ENCODE measurements at regions not wholly inside any gene's neighbourhood (a gene's known extent, or its start where the extent isn't known, plus 50 kb on each side); places are given as distances from the start of the nearest gene placed in this dataset.

- DNase-seq, result no peak
- in situ Hi-C loops (cut with MboI; ENCODE audit: low pct_unique_long_range_greater_than_20kb, low sequenced_read_pairs), result no loop called here
Measured at GRCh38 chr16:5580296-5580695, 482.7 kb upstream of the EEF2KMT start.

GRCh38 chr16:5578980-5579379 is 481.4 kb upstream of the EEF2KMT start:
- in situ Hi-C loops (cut with MboI; ENCODE audit: low pct_unique_long_range_greater_than_20kb, low sequenced_read_pairs), result no loop called here
- DNase-seq, result no peak

GRCh38 chr16:5577463-5577862 is 479.9 kb upstream of the EEF2KMT start:
- in situ Hi-C loops (cut with MboI; ENCODE audit: low pct_unique_long_range_greater_than_20kb, low sequenced_read_pairs), result no loop called here
- no peak for DNase-seq

- in situ Hi-C loops (cut with MboI; ENCODE audit: low pct_unique_long_range_greater_than_20kb, low sequenced_read_pairs), result no loop called here
Measured at GRCh38 chr16:5575646-5576245, 478.2 kb upstream of the EEF2KMT start.

GRCh38 chr16:5575121-5575520 is 477.5 kb upstream of the EEF2KMT start:
- no peak for DNase-seq
- in situ Hi-C loops (cut with MboI; ENCODE audit: low pct_unique_long_range_greater_than_20kb, low sequenced_read_pairs), result no loop called here

More at GRCh38 chr16:5575646-5576245, 478.2 kb upstream of the EEF2KMT start:
- no peak for DNase-seq

- in situ Hi-C loops (cut with MboI; ENCODE audit: low pct_unique_long_range_greater_than_20kb, low sequenced_read_pairs), result no loop called here
- no peak for DNase-seq
Measured at GRCh38 chr16:5572056-5572455, 474.5 kb upstream of the EEF2KMT start.

- no peak for DNase-seq
- in situ Hi-C loops (cut with MboI; ENCODE audit: low pct_unique_long_range_greater_than_20kb, low sequenced_read_pairs), result no loop called here
Measured at GRCh38 chr16:5571446-5571845, 473.9 kb upstream of the EEF2KMT start.

GRCh38 chr16:5561800-5562199 is 464.2 kb upstream of the EEF2KMT start:
- no peak for DNase-seq
- in situ Hi-C loops (cut with MboI; ENCODE audit: low pct_unique_long_range_greater_than_20kb, low sequenced_read_pairs), result no loop called here

- DNase-seq, result no peak
- in situ Hi-C loops (cut with MboI; ENCODE audit: low pct_unique_long_range_greater_than_20kb, low sequenced_read_pairs), result no loop called here
Measured at GRCh38 chr16:5560084-5560483, 462.5 kb upstream of the EEF2KMT start.

- no peak for DNase-seq
- in situ Hi-C loops (cut with MboI; ENCODE audit: low pct_unique_long_range_greater_than_20kb, low sequenced_read_pairs), result no loop called here
Measured at GRCh38 chr16:5557966-5558365, 460.4 kb upstream of the EEF2KMT start.

- in situ Hi-C loops (cut with MboI; ENCODE audit: low pct_unique_long_range_greater_than_20kb, low sequenced_read_pairs), result no loop called here
- DNase-seq, result no peak
Measured at GRCh38 chr16:5557448-5557847, 459.9 kb upstream of the EEF2KMT start.

GRCh38 chr16:5556158-5556810 is 458.7 kb upstream of the EEF2KMT start:
- in situ Hi-C loops (cut with MboI; ENCODE audit: low pct_unique_long_range_greater_than_20kb, low sequenced_read_pairs), result no loop called here
- DNase-seq, result no peak

GRCh38 chr16:5551909-5552308 is 454.3 kb upstream of the EEF2KMT start:
- in situ Hi-C loops (cut with MboI; ENCODE audit: low pct_unique_long_range_greater_than_20kb, low sequenced_read_pairs), result no loop called here
- no peak for DNase-seq

- DNase-seq, result no peak
- in situ Hi-C loops (cut with MboI; ENCODE audit: low pct_unique_long_range_greater_than_20kb, low sequenced_read_pairs), result no loop called here
Measured at GRCh38 chr16:5549802-5550201, 452.2 kb upstream of the EEF2KMT start.

- in situ Hi-C loops (cut with MboI; ENCODE audit: low pct_unique_long_range_greater_than_20kb, low sequenced_read_pairs), result no loop called here
Measured at GRCh38 chr16:5541356-5541755, 443.8 kb upstream of the EEF2KMT start.

GRCh38 chr16:5537347-5537746 is 439.8 kb upstream of the EEF2KMT start:
- in situ Hi-C loops (cut with MboI; ENCODE audit: low pct_unique_long_range_greater_than_20kb, low sequenced_read_pairs), result no loop called here
- no peak for DNase-seq

More at GRCh38 chr16:5541356-5541755, 443.8 kb upstream of the EEF2KMT start:
- no peak for DNase-seq

GRCh38 chr16:5533321-5533888 is 435.8 kb upstream of the EEF2KMT start:
- DNase-seq, result no peak
- in situ Hi-C loops (cut with MboI; ENCODE audit: low pct_unique_long_range_greater_than_20kb, low sequenced_read_pairs), result no loop called here

- in situ Hi-C loops (cut with MboI; ENCODE audit: low pct_unique_long_range_greater_than_20kb, low sequenced_read_pairs), result no loop called here
- no peak for DNase-seq
Measured at GRCh38 chr16:5527817-5528216, 430.2 kb upstream of the EEF2KMT start.

- no peak for DNase-seq
- in situ Hi-C loops (cut with MboI; ENCODE audit: low pct_unique_long_range_greater_than_20kb, low sequenced_read_pairs), result no loop called here
Measured at GRCh38 chr16:5526826-5527225, 429.2 kb upstream of the EEF2KMT start.

GRCh38 chr16:5523829-5524228 is 426.2 kb upstream of the EEF2KMT start:
- DNase-seq, result no peak
- in situ Hi-C loops (cut with MboI; ENCODE audit: low pct_unique_long_range_greater_than_20kb, low sequenced_read_pairs), result no loop called here

GRCh38 chr16:5516115-5516514 is 418.5 kb upstream of the EEF2KMT start:
- in situ Hi-C loops (cut with MboI; ENCODE audit: low pct_unique_long_range_greater_than_20kb, low sequenced_read_pairs), result no loop called here
- DNase-seq, result no peak

Data from KBM-7 (cell line).